Testis (tissue), 2 donors: ENCODE measurements at regions not wholly inside any gene's neighbourhood (a gene's known extent, or its start where the extent isn't known, plus 50 kb on each side); places are given as distances from the start of the nearest gene placed in this dataset.
A peak's percentile ranks its signal among the peaks of the same experiment; 100 is the strongest.

ENCODE experiments used
- DNase-seq: peaks from one replicate; pipeline ENCODE4 v3.0.0-alpha.2; 2019
- H3K27ac ChIP-seq, 2 donors: fragments of 200-600 bp; sonication (generic); one replicate each; pipeline ENCODE4 v1.5.1; 2019
- H3K27me3 ChIP-seq: fragments of 200-600 bp; sonication (generic); one replicate; pipeline ENCODE4 v1.5.1; 2019
- H3K36me3 ChIP-seq: fragments of 200-600 bp; sonication (generic); one replicate; pipeline ENCODE4 v1.5.1; 2017; ENCODE audit warnings: low read depth; ENCODE audit errors: missing control alignments
- H3K4me1 ChIP-seq: fragments of 200-600 bp; sonication (generic); one replicate; pipeline ENCODE4 v1.5.1; 2019
- H3K4me3 ChIP-seq, 2 donors: fragments of 200-600 bp; sonication (generic); one replicate each; pipeline ENCODE4 v1.5.1; 2017 to 2019
- H3K9me3 ChIP-seq: fragments of 200-600 bp; sonication (generic); one replicate; pipeline ENCODE4 v1.5.1; 2017
- CTCF ChIP-seq, 3 experiments: fragments of 450-650 bp in 2 of 3; fragments of 200-600 bp in 1 of 3; sonication (generic) in 1 of 3; IDR thresholded peaks; one replicate each; pipeline ENCODE4 v1.5.1; 2016 to 2019; ENCODE audit warnings: antibody characterized with exemption in 3 of 3, mild to moderate bottlenecking in 2 of 3, moderate library complexity in 1 of 3
- POLR2A ChIP-seq: fragments of 450-650 bp; IDR thresholded peaks from one replicate; pipeline ENCODE4 v1.6.1; 2017; ENCODE audit warnings: antibody characterized with exemption, mild to moderate bottlenecking, moderate library complexity
- WGBS, 2 donors: methylation state at CpG; one replicate each; pipeline ENCODE4 v1.1.5; 2018; 5-methylcytosine and 5-hydroxymethylcytosine counted together
- intact Hi-C: fragments of 100-400 bp; cut with DNase I; formaldehyde crosslinking; loops from one replicate; pipeline ENCODE4 v1.15.1; 2023; ENCODE audit warnings: low total_unique reads

- TF ChIP-seq POLR2A (no peak), CTCF (IDR thresholded peaks at IDR 0.05) (no peak)
- intact Hi-C loops: no loop called here
Observed at GRCh38 chr10:84842593-84842992, 514.2 kb downstream of the CCSER2 start.

GRCh38 chr10:84844461-84844860 lies 516.1 kb downstream of the CCSER2 start:
- intact Hi-C loops: no loop called here
- TF ChIP-seq CTCF (IDR thresholded peaks at IDR 0.05): no peak
- no peak for TF ChIP-seq POLR2A
- Histone ChIP-seq H3K4me1 (no peaks in the 10 kb centered on the region), H3K36me3 (no peaks in the 10 kb centered on the region), H3K27me3 (no peaks in the 10 kb centered on the region), H3K9me3 (no peaks in the 10 kb centered on the region), H3K27ac (no peak overlapping the region), H3K4me3 (no peak overlapping the region)
- 28 to 29% methylated on average over 2 of the region's 2 CpGs for WGBS, 2 donors
- no peak for DNase-seq

More at GRCh38 chr10:84842593-84842992, 514.2 kb downstream of the CCSER2 start:
- Histone ChIP-seq H3K4me1 (no peaks in the 10 kb centered on the region), H3K9me3 (no peaks in the 10 kb centered on the region), H3K36me3 (no peaks in the 10 kb centered on the region), H3K27me3 (no peaks in the 10 kb centered on the region), H3K4me3 (no peak overlapping the region), H3K27ac (no peak overlapping the region)
- no peak for DNase-seq

GRCh38 chr10:84845628-84846261 lies 517.4 kb downstream of the CCSER2 start:
- Histone ChIP-seq H3K36me3 (no peaks in the 10 kb centered on the region), H3K4me1 (no peaks in the 10 kb centered on the region), H3K9me3 (no peaks in the 10 kb centered on the region), H3K4me3 (no peak overlapping the region), H3K27ac (no peak overlapping the region), H3K27me3 (no peaks in the 10 kb centered on the region)
- no peak for TF ChIP-seq POLR2A
- peak; percentile 19 to 35 (median 28) for TF ChIP-seq CTCF (IDR thresholded peaks at IDR 0.05)
- DNase-seq: peak; percentile 51
- intact Hi-C loops: no loop called here
- 81 to 89% methylated on average over 2 of the region's 2 CpGs for WGBS, 2 donors

- Histone ChIP-seq H3K36me3 (no peaks in the 10 kb centered on the region), H3K4me1 (no peaks in the 10 kb centered on the region), H3K27ac (no peak overlapping the region), H3K27me3 (no peaks in the 10 kb centered on the region), H3K4me3 (no peak overlapping the region), H3K9me3 (no peaks in the 10 kb centered on the region)
- TF ChIP-seq POLR2A: no peak
- WGBS, 2 donors: 78 to 86% methylated on average over 4 of the region's 4 CpGs
- no peak for DNase-seq
- intact Hi-C loops: no loop called here
Observed at GRCh38 chr10:84846658-84847316, 518.4 kb downstream of the CCSER2 start.

- Histone ChIP-seq H3K4me1 (no peaks in the 10 kb centered on the region), H3K9me3 (no peaks in the 10 kb centered on the region), H3K36me3 (no peaks in the 10 kb centered on the region), H3K4me3 (no peak overlapping the region), H3K27me3 (no peaks in the 10 kb centered on the region), H3K27ac (no peak overlapping the region)
- TF ChIP-seq POLR2A (no peak), CTCF (IDR thresholded peaks at IDR 0.05) (no peak)
- DNase-seq: no peak
- intact Hi-C loops: no loop called here
- 45 to 48% methylated on average over 2 of the region's 2 CpGs for WGBS, 2 donors
Observed at GRCh38 chr10:84848967-84849366, 520.6 kb downstream of the CCSER2 start.
